GM19468 (cell line): ENCODE measurements at regions not wholly inside any gene's neighbourhood (a gene's known extent, or its start where the extent isn't known, plus 50 kb on each side); places are given as distances from the start of the nearest gene placed in this dataset.
"Not testable (repeated sequence)": the region's sequence is repeated elsewhere in the genome, so short reads cannot be mapped to it uniquely, and the experiment has no call there.

Experiments
- ATAC-seq: cut with Tn5 transposase; IDR thresholded peaks from one replicate; pipeline ENCODE4 v1.9.1; 2021; ENCODE audit warnings: mild to moderate bottlenecking, moderate library complexity, moderate number of reproducible peaks; ENCODE audit not compliant: unreplicated experiment; ENCODE audit errors: extremely low read depth

DNA sequence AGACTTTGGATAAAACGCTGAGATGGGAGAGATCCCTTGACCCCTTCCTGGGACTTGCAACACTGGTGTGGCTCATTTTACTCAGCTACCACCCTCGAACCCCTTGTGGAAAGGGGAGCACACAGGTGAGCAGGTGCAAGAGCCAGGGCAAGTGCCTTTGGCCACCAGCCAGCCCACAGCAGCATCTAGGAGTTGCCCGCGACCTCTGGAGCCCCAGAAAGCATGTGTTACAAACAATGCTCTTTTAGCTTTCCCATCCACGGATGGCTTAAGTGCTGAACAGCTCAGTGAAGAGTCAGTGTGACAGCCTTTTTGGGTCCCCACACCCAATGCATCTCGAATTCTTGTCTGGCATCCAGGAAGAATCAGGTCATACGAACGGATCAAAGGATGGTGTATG, 197.8 kb downstream of the MEMO1 start:
- ATAC-seq: no peak

GRCh38 chr2:31812051-31812798, 198.6 kb downstream of the MEMO1 start:
- ATAC-seq: peak; percentile 96

- ATAC-seq: no peak
These were observed 199.3 kb downstream of the MEMO1 start for GRCh38 chr2:31811482-31811881.

GRCh38 chr2:31810200-31810917, 200.4 kb downstream of the MEMO1 start:
- ATAC-seq: no peak

- no peak for ATAC-seq
These were observed 205.1 kb downstream of the MEMO1 start for GRCh38 chr2:31805688-31806087.

DNA sequence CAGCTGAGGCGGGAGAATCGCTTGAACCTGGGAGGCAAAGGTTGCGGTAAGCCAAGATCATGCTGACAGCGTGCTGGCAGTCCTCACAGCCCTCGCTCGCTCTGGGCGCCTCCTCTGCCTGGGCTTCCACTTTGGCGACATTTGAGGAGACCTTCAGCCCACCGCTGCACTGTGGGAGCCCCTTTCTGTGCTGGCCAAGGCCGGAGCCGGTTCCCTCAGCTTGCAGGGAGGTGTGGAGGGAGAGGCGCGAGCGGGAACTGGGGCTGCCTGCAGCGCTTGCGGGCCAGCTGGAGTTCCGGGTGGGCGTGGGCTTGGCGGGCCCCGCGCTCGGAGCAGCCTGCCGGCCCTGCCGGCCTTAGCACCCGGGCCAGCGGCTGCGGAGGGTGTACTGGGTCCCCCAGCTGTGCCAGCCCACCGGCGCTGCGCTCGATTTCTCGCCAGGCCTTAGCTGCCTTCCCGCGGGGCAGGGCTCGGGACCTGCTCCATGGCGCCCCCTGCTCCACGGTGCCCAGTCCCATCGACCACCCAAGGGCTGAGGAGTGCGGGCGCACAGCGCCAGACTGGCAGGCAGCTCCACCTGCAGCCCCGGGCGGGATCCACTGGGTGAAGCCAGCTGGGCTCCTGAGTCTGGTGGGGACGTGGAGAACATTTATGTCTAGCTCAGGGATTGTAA, 207.2 kb downstream of the MEMO1 start:
- ATAC-seq: not testable (repeated sequence)

GRCh38 chr2:31802711-31803110, 208.1 kb downstream of the MEMO1 start:
- ATAC-seq: no peak

- ATAC-seq: not testable (repeated sequence)
These were observed 211.5 kb downstream of the MEMO1 start for GRCh38 chr2:31799282-31799681.

GRCh38 chr2:31788273-31788672, 207.5 kb upstream of the SRD5A2 start:
- ATAC-seq: no peak

GRCh38 chr2:31785876-31786275, 205.1 kb upstream of the SRD5A2 start:
- ATAC-seq: peak; percentile 49

GRCh38 chr2:31784868-31785267, 204.1 kb upstream of the SRD5A2 start:
- ATAC-seq: no peak

GRCh38 chr2:31783446-31784091, 202.8 kb upstream of the SRD5A2 start:
- not testable (repeated sequence) for ATAC-seq

DNA sequence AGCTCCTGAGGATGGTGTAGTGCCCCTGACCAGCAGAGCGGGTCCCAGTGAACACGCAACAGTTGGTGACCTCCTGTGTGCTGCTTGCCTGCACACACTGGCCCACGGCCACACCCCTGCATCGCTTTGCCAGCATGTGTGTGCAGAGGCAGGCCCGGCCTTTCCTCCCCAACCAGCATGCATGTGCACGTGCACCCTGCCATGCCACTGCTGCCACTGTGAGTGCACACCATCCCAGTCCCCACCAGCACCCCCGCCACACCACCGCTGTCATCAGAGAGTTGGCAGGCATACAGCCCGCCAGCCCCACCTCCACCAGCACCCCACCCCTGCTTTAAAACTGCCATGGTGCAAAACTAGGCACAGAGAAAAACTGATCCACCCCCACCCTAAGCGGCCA, 197.4 kb upstream of the SRD5A2 start:
- no peak for ATAC-seq

- ATAC-seq: no peak
These were observed 190.0 kb upstream of the SRD5A2 start for GRCh38 chr2:31770741-31771140.

GRCh38 chr2:31765078-31765945, 184.6 kb upstream of the SRD5A2 start:
- no peak for ATAC-seq

DNA sequence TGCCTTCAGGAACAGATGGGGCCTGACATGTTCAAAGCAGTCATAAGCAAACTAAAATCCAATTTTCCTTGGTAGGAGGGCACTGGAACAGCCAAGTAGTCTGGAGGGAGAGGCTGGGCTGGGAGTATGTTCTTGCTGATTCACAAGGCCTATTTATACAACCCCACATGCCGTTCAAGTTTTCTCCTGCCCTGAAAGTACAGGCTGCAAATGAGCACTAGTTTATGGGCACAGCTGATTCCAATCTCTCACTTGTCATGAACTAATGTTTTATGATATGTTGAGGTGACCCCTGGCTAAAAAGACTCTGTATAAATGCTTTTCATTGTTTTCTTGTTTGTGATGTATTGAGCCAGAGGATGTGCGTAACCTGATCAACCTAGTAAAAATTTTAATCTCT, 183.4 kb upstream of the SRD5A2 start:
- no peak for ATAC-seq

GRCh38 chr2:31762085-31762484, 181.3 kb upstream of the SRD5A2 start:
- ATAC-seq: no peak

GRCh38 chr2:31757351-31757750, 176.6 kb upstream of the SRD5A2 start:
- ATAC-seq: not testable (repeated sequence)

DNA sequence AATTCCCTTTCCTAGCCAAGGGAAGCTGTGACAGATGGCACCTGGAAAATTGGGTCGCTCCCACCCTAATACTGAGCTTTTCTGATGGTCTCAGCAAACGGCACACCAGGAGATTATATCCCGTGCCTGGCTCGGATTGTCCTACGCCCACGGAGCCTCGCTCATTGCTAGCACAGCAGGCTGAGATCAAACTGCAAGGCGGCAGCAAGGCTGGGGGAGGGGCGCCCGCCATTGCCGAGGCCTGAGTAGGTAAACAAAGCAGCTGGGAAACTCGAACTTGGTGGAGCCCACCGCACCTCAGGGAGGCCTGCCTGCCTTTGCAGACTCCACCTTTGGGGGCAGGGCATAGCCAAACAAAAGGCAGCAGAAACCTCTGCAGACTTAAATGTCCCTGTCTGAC, 168.0 kb upstream of the SRD5A2 start:
- not testable (repeated sequence) for ATAC-seq

DNA sequence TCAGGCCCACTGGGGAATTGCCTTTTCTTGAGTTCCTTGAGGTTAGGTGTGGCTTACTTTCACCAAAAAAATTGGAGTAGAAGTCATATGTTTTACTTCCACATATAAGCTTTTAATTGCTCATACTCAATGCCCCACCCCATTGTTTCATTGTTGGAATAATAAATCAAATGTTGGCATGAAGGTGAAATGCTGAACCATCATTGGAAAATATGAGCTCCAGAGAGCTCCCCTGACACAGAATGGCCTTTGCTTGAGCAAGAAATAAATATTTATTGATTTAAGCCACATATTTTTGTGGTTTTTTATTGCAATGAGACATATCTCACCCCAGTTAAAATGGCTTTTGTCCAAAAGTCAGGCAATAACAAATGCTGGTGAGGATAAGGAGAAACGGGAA, 167.3 kb upstream of the SRD5A2 start:
- no peak for ATAC-seq
